ENCODE measurements at regions not wholly inside any gene's neighbourhood (a gene's known extent, or its start where the extent isn't known, plus 50 kb on each side); places are given as distances from the start of the nearest gene placed in this dataset.
"Not testable (repeated sequence)": the region's sequence is repeated elsewhere in the genome, so short reads cannot be mapped to it uniquely, and the experiment has no call there.

GRCh38 chr10:2030046-2030445 lies 292.7 kb upstream of the ADARB2 start:
- H3K27ac ChIP-seq (ENCODE audit: low read depth in 1 of 2, low read length in 2 of 2) = no peak overlapping the region
- TF ChIP-seq HNF4A (conservative IDR thresholded peaks at IDR 0.05) (no peak), FOXA1 (IDR thresholded peaks at IDR 0.05) (no peak), JUND (IDR thresholded peaks at IDR 0.05) (no peak), NR2F2 (IDR thresholded peaks at IDR 0.05) (no peak), REST (IDR thresholded peaks at IDR 0.05) (no peak), TAF1 (conservative IDR thresholded peaks at IDR 0.05) (no peak), ATF3 (IDR thresholded peaks at IDR 0.05) (no peak), MAX (IDR thresholded peaks at IDR 0.05) (no peak)
- H3K36me3 ChIP-seq (ENCODE audit: control insufficient read depth in 4 of 4, insufficient read depth in 3 of 4, low read depth in 1 of 4, low read length in 3 of 4) = no peaks in the 10 kb centered on the region
- peaks cover 0 to 5% (median 0%) of the 10 kb centered on the region in 4 donors for H3K9me3 ChIP-seq (ENCODE audit: control insufficient read depth in 4 of 4, low read length in 3 of 4)
- DNase-seq (ENCODE audit: low spot score) = no peak
- 34% methylated on average over 1 of the region's 1 CpG for WGBS
- no peaks in the 10 kb centered on the region for H3K4me1 ChIP-seq (ENCODE audit: control insufficient read depth in 4 of 4, insufficient read depth in 4 of 4, low read length in 3 of 4)
- H3K27me3 ChIP-seq (ENCODE audit: control insufficient read depth in 4 of 4, insufficient read depth in 4 of 4, low read length in 3 of 4) = no peaks in the 10 kb centered on the region
- no peak overlapping the region for H3K4me3 ChIP-seq (ENCODE audit: low read depth in 1 of 3, low read length in 3 of 3)
- H3K9ac ChIP-seq (ENCODE audit: low read depth in 1 of 2, low read length in 2 of 2) = no peak overlapping the region

- no peak for DNase-seq (ENCODE audit: low spot score)
- H3K9ac ChIP-seq (ENCODE audit: low read depth in 1 of 2, low read length in 2 of 2) = no peak overlapping the region
- no peaks in the 10 kb centered on the region for H3K27me3 ChIP-seq (ENCODE audit: control insufficient read depth in 4 of 4, insufficient read depth in 4 of 4, low read length in 3 of 4)
- H3K27ac ChIP-seq (ENCODE audit: low read depth in 1 of 2, low read length in 2 of 2) = no peak overlapping the region
- no peaks in the 10 kb centered on the region for H3K4me1 ChIP-seq (ENCODE audit: control insufficient read depth in 4 of 4, insufficient read depth in 4 of 4, low read length in 3 of 4)
- no peaks in the 10 kb centered on the region for H3K36me3 ChIP-seq (ENCODE audit: control insufficient read depth in 4 of 4, insufficient read depth in 3 of 4, low read depth in 1 of 4, low read length in 3 of 4)
- peaks cover 0 to 5% (median 0%) of the 10 kb centered on the region in 4 donors for H3K9me3 ChIP-seq (ENCODE audit: control insufficient read depth in 4 of 4, low read length in 3 of 4)
- no peak overlapping the region for H3K4me3 ChIP-seq (ENCODE audit: low read depth in 1 of 3, low read length in 3 of 3)
- TF ChIP-seq SP1 (IDR thresholded peaks at IDR 0.05) (no peak), HNF4G (IDR thresholded peaks at IDR 0.05) (no peak), EGR1 (IDR thresholded peaks at IDR 0.05; ENCODE audit: low read depth in 2 of 2) (no peak)
- 62% methylated on average over 3 of the region's 3 CpGs for WGBS
Measured at GRCh38 chr10:2026936-2027335, 289.6 kb upstream of the ADARB2 start.

GRCh38 chr10:2024750-2025149 lies 287.4 kb upstream of the ADARB2 start:
- 48% methylated on average over 2 of the region's 2 CpGs for WGBS

GRCh38 chr10:2023687-2024086 lies 286.4 kb upstream of the ADARB2 start:
- H3K9me3 ChIP-seq (ENCODE audit: control insufficient read depth in 4 of 4, low read length in 3 of 4) = peaks cover 0 to 5% (median 0%) of the 10 kb centered on the region in 4 donors
- 82% methylated on average over 5 of the region's 5 CpGs for WGBS
- H3K4me3 ChIP-seq (ENCODE audit: low read depth in 1 of 3, low read length in 3 of 3) = no peak overlapping the region
- H3K27ac ChIP-seq (ENCODE audit: low read depth in 1 of 2, low read length in 2 of 2) = no peak overlapping the region
- no peak overlapping the region for H3K9ac ChIP-seq (ENCODE audit: low read depth in 1 of 2, low read length in 2 of 2)
- no peaks in the 10 kb centered on the region for H3K27me3 ChIP-seq (ENCODE audit: control insufficient read depth in 4 of 4, insufficient read depth in 4 of 4, low read length in 3 of 4)
- no peak for DNase-seq (ENCODE audit: low spot score)
- no peak for TF ChIP-seq HNF4G (IDR thresholded peaks at IDR 0.05)
- no peak for TF ChIP-seq YY1 (IDR thresholded peaks at IDR 0.05)
- no peak for TF ChIP-seq ATF3 (IDR thresholded peaks at IDR 0.05)
- TF ChIP-seq CTCF (IDR thresholded peaks at IDR 0.05; ENCODE audit: low read depth, low read length, missing input control) = no peak
- TF ChIP-seq RAD21 (IDR thresholded peaks at IDR 0.05) = no peak
- no peak for TF ChIP-seq FOXA2 (IDR thresholded peaks at IDR 0.05)
- no peak for TF ChIP-seq FOXA1 (IDR thresholded peaks at IDR 0.05)
- TF ChIP-seq EGR1 (IDR thresholded peaks at IDR 0.05; ENCODE audit: low read depth in 2 of 2) = no peak
- no peak for TF ChIP-seq MAX (IDR thresholded peaks at IDR 0.05)
- no peak for TF ChIP-seq TAF1 (conservative IDR thresholded peaks at IDR 0.05)
- TF ChIP-seq GABPA (IDR thresholded peaks at IDR 0.05 in 1 of 2, conservative IDR thresholded peaks at IDR 0.05 in 1 of 2) = no peak
- H3K4me1 ChIP-seq (ENCODE audit: control insufficient read depth in 4 of 4, insufficient read depth in 4 of 4, low read length in 3 of 4) = no peaks in the 10 kb centered on the region
- no peaks in the 10 kb centered on the region for H3K36me3 ChIP-seq (ENCODE audit: control insufficient read depth in 4 of 4, insufficient read depth in 3 of 4, low read depth in 1 of 4, low read length in 3 of 4)

More at GRCh38 chr10:2024750-2025149, 287.4 kb upstream of the ADARB2 start:
- not testable (repeated sequence) for H3K27ac ChIP-seq (ENCODE audit: low read depth in 1 of 2, low read length in 2 of 2); H3K4me1 ChIP-seq (ENCODE audit: control insufficient read depth in 4 of 4, insufficient read depth in 4 of 4, low read length in 3 of 4); DNase-seq (ENCODE audit: low spot score); H3K27me3 ChIP-seq (ENCODE audit: control insufficient read depth in 4 of 4, insufficient read depth in 4 of 4, low read length in 3 of 4); H3K4me3 ChIP-seq (ENCODE audit: low read depth in 1 of 3, low read length in 3 of 3); H3K9ac ChIP-seq (ENCODE audit: low read depth in 1 of 2, low read length in 2 of 2); H3K36me3 ChIP-seq (ENCODE audit: control insufficient read depth in 4 of 4, insufficient read depth in 3 of 4, low read depth in 1 of 4, low read length in 3 of 4); H3K9me3 ChIP-seq (ENCODE audit: control insufficient read depth in 4 of 4, low read length in 3 of 4)
